DND-41 (cell line): ENCODE measurements at regions not wholly inside any gene's neighbourhood (a gene's known extent, or its start where the extent isn't known, plus 50 kb on each side); places are given as distances from the start of the nearest gene placed in this dataset.

Source experiments
- ATAC-seq: fragments of 200-7000 bp; cut with Tn5 transposase; 3 replicates; pipeline ENCODE4 v1.9.1; 2021; ENCODE audit warnings: low read depth; ENCODE audit not compliant: insufficient read depth
- DNase-seq: peaks from one replicate; pipeline ENCODE4 v3.0.0-alpha.2; 2020
- H2AFZ ChIP-seq: 2 replicates; pipeline ENCODE4 v1.6.0; 2012; ENCODE audit warnings: low read depth, low read length
- H3K27ac ChIP-seq: 2 replicates; pipeline ENCODE4 v1.5.1; 2012; ENCODE audit warnings: low read length, inconsistent platforms
- H3K27me3 ChIP-seq: fragments of 200-600 bp; sonication (generic); 2 replicates; pipeline ENCODE4 v1.6.0; 2012; ENCODE audit warnings: low read length, mild to moderate bottlenecking, inconsistent platforms; ENCODE audit not compliant: insufficient read depth, poor library complexity
- H3K36me3 ChIP-seq: 2 replicates; pipeline ENCODE4 v1.5.1; 2012; ENCODE audit warnings: low read length, inconsistent platforms; ENCODE audit not compliant: insufficient read depth
- H3K4me1 ChIP-seq: 2 replicates; pipeline ENCODE4 v1.5.1; 2012; ENCODE audit warnings: mild to moderate bottlenecking, low read length; ENCODE audit not compliant: insufficient read depth
- H3K4me2 ChIP-seq: 2 replicates; pipeline ENCODE4 v1.6.0; 2012; ENCODE audit warnings: mild to moderate bottlenecking, moderate library complexity, low read length, inconsistent platforms; ENCODE audit not compliant: insufficient read depth
- H3K4me3 ChIP-seq, 2 experiments: fragments of 200-600 bp in 1 of 2; shearing (Covaris generic) in 1 of 2; 2 replicates each; pipeline ENCODE4 v1.5.1; 2012 to 2016; ENCODE audit warnings: inconsistent platforms in 2 of 2, low read length in 2 of 2, mild to moderate bottlenecking in 2 of 2, low read depth in 1 of 2, moderate library complexity in 1 of 2
- H3K79me2 ChIP-seq: 2 replicates; pipeline ENCODE4 v1.6.0; 2012; ENCODE audit warnings: low read length, inconsistent platforms; ENCODE audit not compliant: insufficient read depth
- H3K9ac ChIP-seq: 2 replicates; pipeline ENCODE4 v1.6.0; 2012; ENCODE audit warnings: low read depth, mild to moderate bottlenecking, inconsistent platforms, low read length, moderate library complexity
- H3K9me3 ChIP-seq: 2 replicates; pipeline ENCODE4 v1.5.1; 2012; ENCODE audit warnings: low read length, moderate library complexity, mild to moderate bottlenecking, inconsistent platforms; ENCODE audit not compliant: insufficient read depth, severe bottlenecking
- H4K20me1 ChIP-seq: 2 replicates; pipeline ENCODE4 v1.6.0; 2012; ENCODE audit warnings: low read length; ENCODE audit not compliant: insufficient read depth
- EZH2 ChIP-seq: IDR thresholded peaks from 3 replicates; pipeline ENCODE4 v1.6.1; 2012; ENCODE audit warnings: borderline replicate concordance, low read depth, mild to moderate bottlenecking, moderate library complexity, low read length, inconsistent platforms; ENCODE audit not compliant: severe bottlenecking
- TF ChIP-seq, protein P1 (sequence below): IDR thresholded peaks from 2 replicates; pipeline ENCODE4 v1.5.1; 2012; ENCODE audit warnings: borderline replicate concordance, low read length, moderate library complexity, mild to moderate bottlenecking; ENCODE audit not compliant: poor library complexity, severe bottlenecking; ENCODE audit errors: extremely low read depth

GRCh38 chr17:63365366-63366240 is 80.5 kb downstream of the CYB561 start:
- no peaks in the 10 kb centered on the region for H4K20me1 ChIP-seq
- no peak overlapping the region for H2AFZ ChIP-seq
- peaks cover 8% of the 10 kb centered on the region for H3K9me3 ChIP-seq
- peaks cover 6% of the 10 kb centered on the region; the same call in 1 of the 2 replicates for H3K36me3 ChIP-seq
- no peaks in the 10 kb centered on the region for H3K79me2 ChIP-seq
- H3K27ac ChIP-seq: no peak overlapping the region
- no peak overlapping the region for H3K4me3 ChIP-seq
- H3K4me2 ChIP-seq: no peak overlapping the region
- TF ChIP-seq EZH2: no peak
- TF ChIP-seq, protein P1, sequence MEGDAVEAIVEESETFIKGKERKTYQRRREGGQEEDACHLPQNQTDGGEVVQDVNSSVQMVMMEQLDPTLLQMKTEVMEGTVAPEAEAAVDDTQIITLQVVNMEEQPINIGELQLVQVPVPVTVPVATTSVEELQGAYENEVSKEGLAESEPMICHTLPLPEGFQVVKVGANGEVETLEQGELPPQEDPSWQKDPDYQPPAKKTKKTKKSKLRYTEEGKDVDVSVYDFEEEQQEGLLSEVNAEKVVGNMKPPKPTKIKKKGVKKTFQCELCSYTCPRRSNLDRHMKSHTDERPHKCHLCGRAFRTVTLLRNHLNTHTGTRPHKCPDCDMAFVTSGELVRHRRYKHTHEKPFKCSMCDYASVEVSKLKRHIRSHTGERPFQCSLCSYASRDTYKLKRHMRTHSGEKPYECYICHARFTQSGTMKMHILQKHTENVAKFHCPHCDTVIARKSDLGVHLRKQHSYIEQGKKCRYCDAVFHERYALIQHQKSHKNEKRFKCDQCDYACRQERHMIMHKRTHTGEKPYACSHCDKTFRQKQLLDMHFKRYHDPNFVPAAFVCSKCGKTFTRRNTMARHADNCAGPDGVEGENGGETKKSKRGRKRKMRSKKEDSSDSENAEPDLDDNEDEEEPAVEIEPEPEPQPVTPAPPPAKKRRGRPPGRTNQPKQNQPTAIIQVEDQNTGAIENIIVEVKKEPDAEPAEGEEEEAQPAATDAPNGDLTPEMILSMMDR: no peak
- ATAC-seq: no peak
- H3K27me3 ChIP-seq: no peaks in the 10 kb centered on the region
- H3K4me1 ChIP-seq: no peaks in the 10 kb centered on the region
- H3K9ac ChIP-seq: no peak overlapping the region
- DNase-seq: no peak

- H4K20me1 ChIP-seq: no peaks in the 10 kb centered on the region
- no peaks in the 10 kb centered on the region for H3K4me1 ChIP-seq
- no peak overlapping the region for H3K9ac ChIP-seq
- TF ChIP-seq, protein P1: no peak
- no peak for TF ChIP-seq EZH2
- no peak overlapping the region for H2AFZ ChIP-seq
- H3K9me3 ChIP-seq: peaks cover 8% of the 10 kb centered on the region
- H3K36me3 ChIP-seq: peaks cover 6% of the 10 kb centered on the region; the same call in 1 of the 2 replicates
- no peak overlapping the region for H3K27ac ChIP-seq
- H3K4me3 ChIP-seq: no peak overlapping the region
- no peak for ATAC-seq
- no peak for DNase-seq
- no peaks in the 10 kb centered on the region for H3K79me2 ChIP-seq
- no peaks in the 10 kb centered on the region for H3K27me3 ChIP-seq
- H3K4me2 ChIP-seq: no peak overlapping the region
Observed at GRCh38 chr17:63366241-63366566, 79.9 kb downstream of the CYB561 start.

- Histone ChIP-seq H4K20me1 (no peaks in the 10 kb centered on the region), H3K27ac (no peak overlapping the region), H3K9me3 (no peaks in the 10 kb centered on the region), H3K4me3 (no peak overlapping the region), H2AFZ (no peak overlapping the region), H3K36me3 (no peaks in the 10 kb centered on the region), H3K27me3 (no peaks in the 10 kb centered on the region), H3K4me1 (no peaks in the 10 kb centered on the region), H3K79me2 (no peaks in the 10 kb centered on the region), H3K9ac (no peak overlapping the region), H3K4me2 (no peak overlapping the region)
- TF ChIP-seq, protein P1: no peak
- TF ChIP-seq EZH2: no peak
- ATAC-seq (no peak), DNase-seq (no peak)
Observed at GRCh38 chr17:63369233-63369632, 76.9 kb downstream of the CYB561 start.

DNA sequence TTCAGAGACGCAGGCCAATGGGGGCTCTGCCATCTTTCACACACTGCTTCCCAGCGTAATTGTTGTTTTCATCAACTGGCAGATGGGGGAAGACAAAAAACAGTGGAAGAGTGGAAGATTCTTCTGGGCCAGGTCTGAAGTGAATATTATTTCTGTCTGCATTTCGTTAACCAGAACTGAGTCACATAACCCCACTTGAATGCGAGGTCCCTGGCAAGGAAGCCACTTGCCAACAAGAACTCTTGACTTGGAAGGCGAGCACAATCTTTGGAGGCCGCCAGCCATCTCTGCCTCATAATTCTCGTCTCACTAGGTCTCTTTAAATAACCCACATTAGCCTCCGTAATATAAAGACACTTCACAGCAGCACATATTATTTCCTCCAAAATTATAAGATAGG is 75.4 kb downstream of the CYB561 start:
- H3K9me3 ChIP-seq: no peaks in the 10 kb centered on the region
- no peak overlapping the region for H3K4me3 ChIP-seq
- H3K4me1 ChIP-seq: no peaks in the 10 kb centered on the region
- no peak overlapping the region for H3K27ac ChIP-seq
- H4K20me1 ChIP-seq: no peaks in the 10 kb centered on the region
- no peak overlapping the region for H3K9ac ChIP-seq
- H3K4me2 ChIP-seq: no peak overlapping the region
- H3K36me3 ChIP-seq: no peaks in the 10 kb centered on the region
- no peaks in the 10 kb centered on the region for H3K27me3 ChIP-seq
- no peaks in the 10 kb centered on the region for H3K79me2 ChIP-seq
- TF ChIP-seq, protein P1: no peak
- TF ChIP-seq EZH2: no peak
- no peak overlapping the region for H2AFZ ChIP-seq
- no peak for DNase-seq
- no peak for ATAC-seq
